Astrocyte (in vitro differentiated cells and primary cell): ENCODE measurements at regions not wholly inside any gene's neighbourhood (a gene's known extent, or its start where the extent isn't known, plus 50 kb on each side); places are given as distances from the start of the nearest gene placed in this dataset.

Experiments
- DNase-seq: peaks from one replicate; pipeline ENCODE4 v3.0.0-alpha.2; 2010; ENCODE audit warnings: low read depth
- FAIRE-seq: peaks from 2 replicates; lab custom pipeline; 2011; peaks lifted over from hg19 to GRCh38; lab: Jason Lieb, UNC
- H2AFZ ChIP-seq: 2 replicates; pipeline ENCODE4 v1.6.0; 2012; ENCODE audit warnings: low read depth, low read length, inconsistent platforms
- H3K27ac ChIP-seq: 2 replicates; pipeline ENCODE4 v1.5.1; 2011; ENCODE audit warnings: low read depth, low read length, inconsistent platforms
- H3K27me3 ChIP-seq: 2 replicates; pipeline ENCODE4 v1.6.0; 2011; ENCODE audit warnings: low read length, inconsistent platforms; ENCODE audit not compliant: insufficient read depth
- H3K36me3 ChIP-seq: 2 replicates; pipeline ENCODE4 v1.5.1; 2011; ENCODE audit warnings: low read length, inconsistent platforms; ENCODE audit not compliant: insufficient read depth
- H3K4me1 ChIP-seq: 2 replicates; pipeline ENCODE4 v1.5.1; 2011; ENCODE audit warnings: low read length, inconsistent platforms; ENCODE audit not compliant: insufficient read depth
- H3K4me2 ChIP-seq: 2 replicates; pipeline ENCODE4 v1.6.0; 2012; ENCODE audit warnings: low read length, inconsistent platforms
- H3K4me3 ChIP-seq: 2 replicates; pipeline ENCODE4 v1.5.1; 2011; ENCODE audit warnings: low read depth, mild to moderate bottlenecking, low read length, inconsistent platforms; ENCODE audit not compliant: insufficient read depth
- H3K79me2 ChIP-seq: 2 replicates; pipeline ENCODE4 v1.6.0; 2012; ENCODE audit warnings: mild to moderate bottlenecking, low read length, inconsistent platforms; ENCODE audit not compliant: insufficient read depth
- H3K9ac ChIP-seq: 2 replicates; pipeline ENCODE4 v1.6.0; 2012; ENCODE audit warnings: mild to moderate bottlenecking, low read length, inconsistent platforms
- H3K9me3 ChIP-seq: 2 replicates; pipeline ENCODE4 v1.5.1; 2012; ENCODE audit warnings: low read depth, mild to moderate bottlenecking, low read length, inconsistent platforms; ENCODE audit not compliant: insufficient read depth
- H4K20me1 ChIP-seq: 2 replicates; pipeline ENCODE4 v1.6.0; 2012; ENCODE audit warnings: low read length, inconsistent platforms; ENCODE audit not compliant: insufficient read depth
- H3K27ac Mint-ChIP-seq: one replicate; pipeline ENCODE4 v1.8.0; 2021; ENCODE audit warnings: mild to moderate bottlenecking, mixed read lengths; ENCODE audit not compliant: unreplicated experiment
- H3K27me3 Mint-ChIP-seq: one replicate; pipeline ENCODE4 v1.8.0; 2021; ENCODE audit warnings: low read depth, mixed read lengths; ENCODE audit not compliant: unreplicated experiment
- H3K36me3 Mint-ChIP-seq: one replicate; pipeline ENCODE4 v1.8.0; 2021; ENCODE audit warnings: low read depth, mixed read lengths; ENCODE audit not compliant: unreplicated experiment
- H3K4me1 Mint-ChIP-seq: one replicate; pipeline ENCODE4 v1.8.0; 2021; ENCODE audit warnings: low read depth, mixed read lengths; ENCODE audit not compliant: unreplicated experiment
- H3K4me3 Mint-ChIP-seq: one replicate; pipeline ENCODE4 v1.8.0; 2021; ENCODE audit warnings: mild to moderate bottlenecking, moderate library complexity, mixed read lengths; ENCODE audit not compliant: unreplicated experiment
- H3K9me3 Mint-ChIP-seq: one replicate; pipeline ENCODE4 v1.8.0; 2021; ENCODE audit warnings: mild to moderate bottlenecking, mixed read lengths; ENCODE audit not compliant: unreplicated experiment
- CTCF ChIP-seq: IDR thresholded peaks from 2 replicates; pipeline ENCODE4 v1.5.1; 2011; ENCODE audit warnings: low read depth, mild to moderate bottlenecking, inconsistent platforms, low read length, moderate library complexity; ENCODE audit not compliant: insufficient read depth
- EZH2 ChIP-seq: IDR thresholded peaks from 2 replicates; pipeline ENCODE4 v1.6.1; 2012; ENCODE audit warnings: mild to moderate bottlenecking, low read length, inconsistent platforms; ENCODE audit not compliant: insufficient read depth

GRCh38 chr13:90700340-90700739 is 647.1 kb upstream of the MIR17HG start:
- no peak overlapping the region for H3K27ac ChIP-seq
- H3K27me3 Mint-ChIP-seq, result no peaks in the 10 kb centered on the region

GRCh38 chr13:90701264-90701663 is 646.2 kb upstream of the MIR17HG start:
- no peak overlapping the region for H3K27ac Mint-ChIP-seq
- FAIRE-seq (no peak), DNase-seq (no peak)
- no peaks in the 10 kb centered on the region for H3K9me3 Mint-ChIP-seq
- H3K9me3 ChIP-seq, result no peaks in the 10 kb centered on the region
- H3K4me2 ChIP-seq, result no peak overlapping the region
- H3K9ac ChIP-seq, result no peak overlapping the region
- H4K20me1 ChIP-seq, result no peaks in the 10 kb centered on the region
- TF ChIP-seq CTCF (no peak), EZH2 (no peak)
- peaks cover 9% of the 10 kb centered on the region for H3K4me1 Mint-ChIP-seq
- no peak overlapping the region for H3K4me3 ChIP-seq
- H3K36me3 Mint-ChIP-seq, result no peaks in the 10 kb centered on the region
- H3K79me2 ChIP-seq, result no peaks in the 10 kb centered on the region
- H3K4me3 Mint-ChIP-seq, result no peak overlapping the region
- H2AFZ ChIP-seq, result no peak overlapping the region
- no peaks in the 10 kb centered on the region for H3K27me3 ChIP-seq
- H3K4me1 ChIP-seq, result peaks cover 10% of the 10 kb centered on the region
- no peak overlapping the region for H3K27ac ChIP-seq
- no peaks in the 10 kb centered on the region for H3K36me3 ChIP-seq
- no peaks in the 10 kb centered on the region for H3K27me3 Mint-ChIP-seq

More at GRCh38 chr13:90700340-90700739, 647.1 kb upstream of the MIR17HG start:
- DNase-seq (no peak), FAIRE-seq (no peak)
- H3K9me3 ChIP-seq, result no peaks in the 10 kb centered on the region
- no peak overlapping the region for H3K4me2 ChIP-seq
- H3K4me3 ChIP-seq, result no peak overlapping the region
- H3K4me1 ChIP-seq, result peaks cover 14% of the 10 kb centered on the region
- H2AFZ ChIP-seq, result no peak overlapping the region
- H3K36me3 ChIP-seq, result no peaks in the 10 kb centered on the region
- no peaks in the 10 kb centered on the region for H3K36me3 Mint-ChIP-seq
- H3K79me2 ChIP-seq, result no peaks in the 10 kb centered on the region
- H3K4me1 Mint-ChIP-seq, result peaks cover 11% of the 10 kb centered on the region
- no peaks in the 10 kb centered on the region for H4K20me1 ChIP-seq
- H3K9me3 Mint-ChIP-seq, result no peaks in the 10 kb centered on the region
- H3K27ac Mint-ChIP-seq, result no peak overlapping the region
- H3K9ac ChIP-seq, result no peak overlapping the region
- TF ChIP-seq EZH2 (no peak), CTCF (no peak)
- no peaks in the 10 kb centered on the region for H3K27me3 ChIP-seq
- no peak overlapping the region for H3K4me3 Mint-ChIP-seq

- Histone ChIP-seq H3K9me3 (no peaks in the 10 kb centered on the region), H3K4me2 (no peak overlapping the region), H3K9ac (no peak overlapping the region), H3K79me2 (no peaks in the 10 kb centered on the region), H4K20me1 (no peaks in the 10 kb centered on the region), H3K4me3 (no peak overlapping the region), H3K27me3 (no peaks in the 10 kb centered on the region), H2AFZ (no peak overlapping the region), H3K36me3 (no peaks in the 10 kb centered on the region), H3K27ac (no peak overlapping the region), H3K4me1 (peaks cover 2% of the 10 kb centered on the region)
- Mint-ChIP-seq H3K27ac (no peak overlapping the region), H3K4me1 (peaks cover 1% of the 10 kb centered on the region), H3K9me3 (no peaks in the 10 kb centered on the region), H3K36me3 (no peaks in the 10 kb centered on the region), H3K4me3 (no peak overlapping the region), H3K27me3 (no peaks in the 10 kb centered on the region)
- no peak for TF ChIP-seq EZH2
- TF ChIP-seq CTCF, result no peak
- no peak for FAIRE-seq
- no peak for DNase-seq
Observed at GRCh38 chr13:90702050-90702449, 645.4 kb upstream of the MIR17HG start.
